GM23338 (cell line): ENCODE measurements at regions not wholly inside any gene's neighbourhood (a gene's known extent, or its start where the extent isn't known, plus 50 kb on each side); places are given as distances from the start of the nearest gene placed in this dataset.

Experiments
- CREB1 ChIP-seq: fragments of 250-450 bp; sonication (Bioruptor Pico); IDR thresholded peaks from 2 replicates; pipeline ENCODE4 v1.5.0; 2020; ENCODE audit warnings: low read depth, mild to moderate bottlenecking, moderate library complexity
- CTCF ChIP-seq, 2 experiments: fragments of 200-600 bp in 1 of 2; sonication (generic) in 1 of 2; conservative IDR thresholded peaks; 2 replicates each; pipeline versions ENCODE4 v1.5.1 to v1.6.1; 2016 to 2017; ENCODE audit warnings: antibody characterized with exemption in 2 of 2, low read depth in 2 of 2, mild to moderate bottlenecking in 2 of 2, moderate library complexity in 1 of 2
- ETS1 ChIP-seq: IDR thresholded peaks from 2 replicates; pipeline ENCODE4 v1.6.1; 2016; ENCODE audit warnings: antibody characterized with exemption
- EZH2 ChIP-seq: fragments of 200-600 bp; sonication (generic); IDR thresholded peaks from one replicate; pipeline ENCODE4 v1.8.0; 2017; ENCODE audit warnings: antibody characterized with exemption, mild to moderate bottlenecking, low read depth; ENCODE audit not compliant: unreplicated experiment
- EZH2phosphoT487 ChIP-seq: fragments of 200-600 bp; sonication (generic); IDR thresholded peaks from one replicate; pipeline ENCODE4 v1.8.1; 2018; ENCODE audit warnings: antibody characterized with exemption; ENCODE audit not compliant: unreplicated experiment
- JUNB ChIP-seq: IDR thresholded peaks from one replicate; pipeline ENCODE4 v1.6.1; 2016; ENCODE audit warnings: antibody characterized with exemption; ENCODE audit not compliant: unreplicated experiment
- NANOG ChIP-seq: IDR thresholded peaks from 2 replicates; pipeline ENCODE4 v1.6.1; 2016; ENCODE audit warnings: antibody characterized with exemption, borderline replicate concordance
- POLR2AphosphoS5 ChIP-seq: IDR thresholded peaks from 2 replicates; pipeline ENCODE4 v1.6.1; 2016; ENCODE audit warnings: antibody characterized with exemption, low read depth
- REST ChIP-seq: IDR thresholded peaks from one replicate; pipeline ENCODE4 v1.6.1; 2018; ENCODE audit warnings: antibody characterized with exemption; ENCODE audit not compliant: unreplicated experiment
- STAT1 ChIP-seq: IDR thresholded peaks from one replicate; pipeline ENCODE4 v1.6.1; 2016; ENCODE audit warnings: antibody characterized with exemption; ENCODE audit not compliant: unreplicated experiment
- ZNF331 ChIP-seq: fragments of 250-450 bp; sonication (Bioruptor Pico); IDR thresholded peaks from 2 replicates; pipeline ENCODE4 v1.5.0; 2020; ENCODE audit warnings: low read depth, mild to moderate bottlenecking, moderate library complexity
- ZNF462 ChIP-seq: fragments of 250-450 bp; sonication (Bioruptor Pico); IDR thresholded peaks from 2 replicates; pipeline ENCODE4 v1.5.0; 2020; ENCODE audit warnings: mild to moderate bottlenecking, moderate library complexity

- TF ChIP-seq CTCF (conservative IDR thresholded peaks at IDR 0.05; ENCODE audit: low read depth in 2 of 2) (no peak), JUNB (no peak), EZH2phosphoT487 (no peak), REST (no peak), EZH2 (no peak), POLR2AphosphoS5 (no peak), ETS1 (no peak), CREB1 (CRISPR knock-in tag) (no peak), ZNF331 (CRISPR knock-in tag) (no peak), NANOG (no peak), ZNF462 (CRISPR knock-in tag) (no peak), STAT1 (no peak)
Measured at GRCh38 chr13:50229960-50230661, 214.9 kb downstream of the KCNRG start.
